CD4-positive, alpha-beta T cell treated with Interleukin-15 for 1 hour (primary cell): ENCODE measurements at regions not wholly inside any gene's neighbourhood (a gene's known extent, or its start where the extent isn't known, plus 50 kb on each side); places are given as distances from the start of the nearest gene placed in this dataset.
"Not testable (repeated sequence)": the region's sequence is repeated elsewhere in the genome, so short reads cannot be mapped to it uniquely, and the experiment has no call there.

Source experiments
- DNase-seq: peaks from one replicate; pipeline ENCODE4 v3.0.0-alpha.2; 2020

DNA sequence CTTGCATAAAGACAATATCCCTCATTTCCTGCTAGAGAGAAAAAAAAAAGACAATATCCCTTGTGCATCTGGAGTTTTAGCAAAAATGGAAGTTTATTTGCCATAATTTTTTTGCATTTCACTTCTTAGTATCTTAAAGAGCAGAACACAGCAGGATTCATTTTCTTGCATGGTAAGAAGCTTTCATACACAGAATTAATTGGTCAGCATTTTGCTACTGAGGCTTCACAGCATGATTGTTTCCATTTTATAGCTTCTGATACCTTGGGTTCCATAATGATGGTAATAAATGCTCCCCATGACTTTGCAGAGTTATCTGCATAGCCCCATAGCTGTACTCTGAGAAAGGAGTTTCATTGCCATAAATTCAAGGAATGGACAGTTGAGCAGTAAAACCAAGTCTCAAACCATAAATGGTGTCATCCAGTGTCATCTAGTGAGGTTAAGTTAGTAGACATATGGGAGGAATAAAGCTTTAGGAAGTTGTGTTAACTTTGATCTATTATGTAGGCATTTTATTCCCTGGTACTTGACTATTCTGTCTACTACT lies 88.8 kb upstream of the PLD5 start:
- DNase-seq: no peak

DNA sequence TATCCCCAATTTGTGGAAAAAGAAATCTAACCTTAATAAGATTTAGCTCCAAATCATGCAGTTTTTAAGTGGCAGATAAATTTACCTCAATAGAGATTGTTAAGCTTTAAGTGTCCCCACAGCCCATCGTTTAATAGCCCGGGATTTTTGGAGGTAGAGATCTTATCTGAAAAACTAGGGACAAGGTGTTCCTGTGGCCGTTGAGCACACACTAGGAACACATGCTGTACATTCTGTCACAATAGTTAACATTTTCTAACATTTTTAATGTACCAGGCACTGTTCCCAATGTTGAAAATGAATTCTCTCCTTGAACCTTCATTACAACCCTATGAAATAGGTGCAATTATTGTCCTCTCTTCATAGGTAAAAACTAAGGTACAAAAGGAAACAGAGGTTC lies 85.7 kb upstream of the PLD5 start:
- DNase-seq: no peak

DNA sequence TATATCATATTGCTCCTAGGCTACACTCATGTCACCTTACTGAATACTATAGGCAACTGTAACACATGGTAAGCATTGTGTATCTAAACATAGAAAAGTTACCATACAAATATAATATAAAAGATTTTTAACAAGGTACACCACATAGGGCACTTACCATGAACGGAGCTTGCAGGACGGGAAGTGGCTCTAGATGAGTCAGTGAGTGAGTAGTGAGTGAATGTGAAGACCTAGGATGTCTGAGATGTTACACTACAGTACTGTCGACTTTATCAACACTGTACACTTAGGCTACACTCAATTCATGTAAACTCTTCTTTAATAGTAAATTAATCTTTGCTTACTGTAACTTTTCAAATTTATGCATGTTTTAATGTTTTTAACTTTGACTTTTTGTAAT lies 81.0 kb upstream of the PLD5 start:
- DNase-seq: no peak

DNA sequence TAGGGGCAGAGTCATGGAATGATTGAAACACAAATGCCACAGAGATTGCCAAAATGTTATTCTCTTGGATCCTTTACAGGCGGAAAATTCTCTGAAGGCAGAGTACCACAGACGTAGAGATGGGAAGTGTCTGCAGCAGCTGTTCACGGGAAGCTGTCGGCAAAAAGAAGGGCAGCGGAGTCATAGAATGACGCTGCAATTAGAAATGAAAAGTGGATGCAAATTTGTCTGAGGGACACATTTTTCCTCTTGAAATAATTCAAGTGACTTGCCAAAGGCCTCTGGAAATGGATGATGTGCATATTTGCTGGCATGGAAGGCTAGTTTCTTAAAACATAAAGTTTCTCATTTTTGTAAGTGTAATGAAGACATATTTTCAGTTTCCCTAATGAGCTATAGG lies 77.5 kb upstream of the PLD5 start:
- DNase-seq: no peak

DNA sequence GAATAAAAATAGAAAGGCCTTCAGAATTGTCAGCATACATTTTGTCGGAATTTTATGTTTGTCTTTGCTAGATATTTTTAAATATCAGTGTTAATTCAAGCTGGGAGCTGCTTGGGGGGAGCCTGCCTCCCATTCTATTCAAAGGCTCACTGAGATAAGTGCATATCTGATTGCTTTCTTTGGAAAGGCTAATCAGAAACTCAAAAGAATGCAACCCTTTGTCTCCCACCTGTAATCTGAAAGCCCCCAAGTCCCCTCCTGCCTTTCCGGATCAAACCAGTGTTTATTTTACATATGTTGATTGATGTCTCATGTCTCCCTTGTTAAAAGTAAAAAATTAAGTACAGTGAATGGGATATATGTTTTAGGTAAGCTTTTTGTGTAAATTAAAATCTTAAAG lies 69.3 kb upstream of the PLD5 start:
- DNase-seq: not testable (repeated sequence)

DNA sequence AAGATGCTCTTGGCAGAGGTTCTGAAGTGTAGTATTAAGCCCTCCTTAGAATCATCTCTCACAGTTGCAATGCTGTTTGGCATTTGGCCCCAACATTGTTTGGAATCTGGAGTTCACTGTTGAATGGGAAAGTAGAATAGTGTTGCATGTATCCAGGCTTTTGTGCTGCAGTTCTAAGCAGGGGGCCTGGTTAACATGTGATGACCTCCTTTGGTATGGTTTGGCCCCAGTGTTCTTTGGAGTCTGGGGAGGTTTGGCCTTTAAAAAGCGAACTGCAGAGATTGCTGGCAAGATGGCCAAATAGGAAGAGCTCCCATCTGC lies 61.8 kb upstream of the PLD5 start:
- no peak for DNase-seq

DNA sequence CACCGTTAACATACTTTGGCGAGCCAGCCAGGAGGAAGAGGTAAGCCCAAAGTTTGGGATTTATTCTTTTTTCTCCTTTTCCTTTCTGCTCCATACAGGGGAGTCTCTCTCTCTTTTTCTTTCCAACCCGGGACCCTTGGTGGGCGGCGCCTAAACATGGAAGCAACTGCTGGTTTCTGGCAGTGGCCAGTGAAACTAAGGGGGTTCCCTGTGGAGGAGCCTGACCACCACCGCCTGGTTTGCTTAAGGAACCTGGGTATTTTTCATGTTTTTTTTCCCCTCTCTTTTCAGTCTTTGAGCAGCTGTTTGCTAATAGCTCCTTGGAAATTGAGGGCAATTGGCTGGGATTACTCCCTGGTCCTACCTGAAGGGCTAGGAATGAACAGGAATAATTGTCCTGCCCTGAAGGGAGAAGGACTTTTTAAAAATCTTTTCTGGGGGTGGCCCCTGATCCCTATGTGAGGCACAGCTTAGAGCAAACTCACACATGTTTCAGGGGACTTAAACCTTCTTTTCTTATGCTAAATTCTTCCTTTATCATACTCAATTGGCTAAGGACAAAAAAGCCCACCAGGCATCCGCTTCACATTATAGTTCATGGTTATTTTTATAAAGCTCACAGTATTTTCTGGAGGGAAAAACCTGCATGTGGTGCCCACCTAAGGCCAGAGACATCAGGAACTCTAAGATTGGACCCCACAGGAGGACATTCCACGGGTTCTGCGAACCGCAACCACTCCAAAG lies 61.3 kb upstream of the PLD5 start:
- no peak for DNase-seq

DNA sequence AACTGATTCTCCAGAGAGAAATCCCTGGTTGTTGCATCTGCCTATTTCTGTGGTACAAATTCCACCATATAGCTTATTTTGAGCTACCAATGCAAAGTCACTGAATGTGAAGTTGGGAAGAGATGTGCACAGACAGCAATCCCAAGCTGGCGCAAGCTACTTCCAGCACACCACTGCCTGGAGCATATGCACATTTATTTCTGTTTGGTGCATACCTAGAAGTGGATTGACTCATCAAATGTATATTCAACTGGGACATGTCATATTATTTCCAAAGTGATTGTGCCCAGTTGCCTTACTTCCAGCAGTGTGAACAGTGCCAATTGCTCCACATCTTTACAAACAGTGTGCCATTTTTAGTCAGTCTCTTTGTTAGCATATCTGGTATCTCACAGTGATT lies 58.2 kb upstream of the PLD5 start:
- DNase-seq: no peak

DNA sequence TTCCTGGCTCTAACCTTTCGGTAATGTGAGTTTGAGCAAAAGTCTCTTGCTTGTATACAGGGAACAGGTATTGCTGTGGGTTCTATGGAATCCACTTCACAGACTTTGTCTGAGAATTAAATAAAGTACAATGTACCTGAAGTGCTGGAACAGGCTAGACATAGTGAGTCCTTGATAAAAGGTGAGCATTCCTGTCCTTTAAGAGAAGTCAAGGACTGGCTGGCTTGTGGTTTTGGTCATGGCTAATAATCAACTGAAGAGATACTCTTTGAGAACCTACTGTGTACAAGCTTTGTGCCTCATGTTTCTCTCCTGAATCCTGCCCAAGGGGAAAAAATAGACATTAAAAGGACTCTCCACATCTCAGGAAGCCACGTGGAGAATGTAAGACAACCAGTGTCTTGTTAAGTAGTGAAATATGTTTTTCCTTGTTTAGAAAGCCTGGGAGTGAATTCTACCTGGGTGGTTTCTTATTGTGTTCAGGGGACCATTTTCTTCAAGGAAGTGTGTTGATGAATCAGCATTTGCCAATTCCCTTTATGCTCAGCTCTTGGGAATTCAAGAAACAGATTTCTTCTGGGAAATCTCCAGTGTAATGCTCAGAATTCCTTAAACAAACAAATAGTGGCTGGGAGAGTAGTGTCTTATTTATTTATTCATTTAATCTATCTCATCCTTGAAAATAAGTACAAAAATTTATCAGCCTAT lies 55.2 kb upstream of the PLD5 start:
- DNase-seq: no peak
